GM18858 (cell line): ENCODE measurements at regions not wholly inside any gene's neighbourhood (a gene's known extent, or its start where the extent isn't known, plus 50 kb on each side); places are given as distances from the start of the nearest gene placed in this dataset.

Experiments
- ATAC-seq: cut with Tn5 transposase; IDR thresholded peaks from one replicate; pipeline ENCODE4 v1.9.1; 2021; ENCODE audit not compliant: unreplicated experiment

GRCh38 chr11:45449036-45449601 is 163.0 kb upstream of the SYT13 start:
- ATAC-seq: no peak

- no peak for ATAC-seq
These were observed 162.4 kb upstream of the SYT13 start for GRCh38 chr11:45448561-45448960.

- no peak for ATAC-seq
These were observed 160.9 kb upstream of the SYT13 start for GRCh38 chr11:45446998-45447397.

- no peak for ATAC-seq
These were observed 160.3 kb upstream of the SYT13 start for GRCh38 chr11:45446434-45446833.

GRCh38 chr11:45444796-45445195 is 158.7 kb upstream of the SYT13 start:
- ATAC-seq: no peak

GRCh38 chr11:45440111-45440510 is 154.0 kb upstream of the SYT13 start:
- no peak for ATAC-seq

- ATAC-seq: no peak
These were observed 150.8 kb upstream of the SYT13 start for GRCh38 chr11:45436966-45437365.

GRCh38 chr11:45436118-45436517 is 150.0 kb upstream of the SYT13 start:
- ATAC-seq: no peak

GRCh38 chr11:45435706-45436105 is 149.6 kb upstream of the SYT13 start:
- no peak for ATAC-seq

- ATAC-seq: no peak
These were observed 146.8 kb upstream of the SYT13 start for GRCh38 chr11:45432910-45433309.

GRCh38 chr11:45432100-45432499 is 146.0 kb upstream of the SYT13 start:
- no peak for ATAC-seq

- no peak for ATAC-seq
These were observed 145.2 kb upstream of the SYT13 start for GRCh38 chr11:45431046-45432018.

- ATAC-seq: no peak
These were observed 144.2 kb upstream of the SYT13 start for GRCh38 chr11:45430361-45430760.

GRCh38 chr11:45429719-45430118 is 143.6 kb upstream of the SYT13 start:
- no peak for ATAC-seq

- no peak for ATAC-seq
These were observed 142.5 kb upstream of the SYT13 start for GRCh38 chr11:45428541-45429230.

- no peak for ATAC-seq
These were observed 142.0 kb upstream of the SYT13 start for GRCh38 chr11:45428116-45428515.

GRCh38 chr11:45424411-45425180 is 138.5 kb upstream of the SYT13 start:
- ATAC-seq: no peak

GRCh38 chr11:45423475-45424120 is 137.5 kb upstream of the SYT13 start:
- ATAC-seq: no peak

- ATAC-seq: no peak
These were observed 136.9 kb upstream of the SYT13 start for GRCh38 chr11:45423036-45423435.

GRCh38 chr11:45414088-45414487 is 127.9 kb upstream of the SYT13 start:
- no peak for ATAC-seq
